Effector memory CD8-positive, alpha-beta T cell (primary cell): ENCODE measurements at regions not wholly inside any gene's neighbourhood (a gene's known extent, or its start where the extent isn't known, plus 50 kb on each side); places are given as distances from the start of the nearest gene placed in this dataset.
"Not testable (repeated sequence)": the region's sequence is repeated elsewhere in the genome, so short reads cannot be mapped to it uniquely, and the experiment has no call there.

Experiments used
- ATAC-seq: fragments of 150-1000 bp; cut with Tn5 transposase; replicated peaks from 2 replicates; pipeline ENCODE4 v1.10.0; 2021; ENCODE audit warnings: mild to moderate bottlenecking, moderate library complexity
- DNase-seq, 3 experiments: peaks; one replicate each; pipeline ENCODE4 v3.0.0; 2021
- H3K27ac Mint-ChIP-seq, 2 donors: one replicate each; pipeline ENCODE4 v1.8.0; 2022; ENCODE audit warnings: mild to moderate bottlenecking in 2 of 2, mixed read lengths in 2 of 2, moderate library complexity in 2 of 2
- H3K27me3 Mint-ChIP-seq, 2 donors: one replicate each; pipeline ENCODE4 v1.8.0; 2022; ENCODE audit warnings: mixed read lengths in 2 of 2
- H3K36me3 Mint-ChIP-seq: one replicate; pipeline ENCODE4 v1.8.0; 2022; ENCODE audit warnings: mild to moderate bottlenecking, moderate library complexity, mixed read lengths; ENCODE audit not compliant: insufficient read depth
- H3K4me1 Mint-ChIP-seq, 2 donors: one replicate each; pipeline ENCODE4 v1.8.0; 2022; ENCODE audit warnings: low read depth in 2 of 2, mixed read lengths in 2 of 2
- H3K4me3 Mint-ChIP-seq, 2 donors: one replicate each; pipeline ENCODE4 v1.8.0; 2022; ENCODE audit warnings: mild to moderate bottlenecking in 2 of 2, mixed read lengths in 2 of 2, moderate library complexity in 2 of 2
- H3K9me3 Mint-ChIP-seq, 2 donors: one replicate each; pipeline ENCODE4 v1.8.0; 2022; ENCODE audit warnings: mixed read lengths in 2 of 2

GRCh38 chrX:14308976-14309375 lies 220.4 kb upstream of the GLRA2 start:
- not testable (repeated sequence) for H3K27ac Mint-ChIP-seq, ATAC-seq, H3K36me3 Mint-ChIP-seq, DNase-seq, H3K27me3 Mint-ChIP-seq, H3K9me3 Mint-ChIP-seq, H3K4me1 Mint-ChIP-seq, H3K4me3 Mint-ChIP-seq

GRCh38 chrX:14303891-14304290 lies 225.4 kb upstream of the GLRA2 start:
- no peak overlapping the region for H3K27ac Mint-ChIP-seq
- ATAC-seq (no peak), DNase-seq (no peak)
- peaks cover 0 to 1% of the 10 kb centered on the region in 2 donors for H3K9me3 Mint-ChIP-seq
- H3K27me3 Mint-ChIP-seq: no peaks in the 10 kb centered on the region
- H3K36me3 Mint-ChIP-seq: no peaks in the 10 kb centered on the region
- H3K4me1 Mint-ChIP-seq: no peaks in the 10 kb centered on the region
- H3K4me3 Mint-ChIP-seq: no peak overlapping the region

- not testable (repeated sequence) for H3K36me3 Mint-ChIP-seq, H3K4me3 Mint-ChIP-seq, H3K27me3 Mint-ChIP-seq, H3K27ac Mint-ChIP-seq, H3K4me1 Mint-ChIP-seq, H3K9me3 Mint-ChIP-seq, ATAC-seq, DNase-seq
These were observed 226.8 kb upstream of the GLRA2 start for GRCh38 chrX:14302561-14302960.

GRCh38 chrX:14300376-14300775 lies 229.0 kb upstream of the GLRA2 start:
- no peaks in the 10 kb centered on the region for H3K36me3 Mint-ChIP-seq
- no peaks in the 10 kb centered on the region for H3K4me1 Mint-ChIP-seq
- no peaks in the 10 kb centered on the region for H3K9me3 Mint-ChIP-seq
- H3K27ac Mint-ChIP-seq: no peak overlapping the region
- no peak for DNase-seq
- H3K27me3 Mint-ChIP-seq: no peaks in the 10 kb centered on the region
- ATAC-seq: no peak
- H3K4me3 Mint-ChIP-seq: no peak overlapping the region

- no peaks in the 10 kb centered on the region for H3K27me3 Mint-ChIP-seq
- H3K4me1 Mint-ChIP-seq: no peaks in the 10 kb centered on the region
- ATAC-seq (no peak), DNase-seq (no peak)
- no peaks in the 10 kb centered on the region for H3K36me3 Mint-ChIP-seq
- no peak overlapping the region for H3K4me3 Mint-ChIP-seq
- no peak overlapping the region for H3K27ac Mint-ChIP-seq
- peaks cover 2 to 7% of the 10 kb centered on the region in 2 donors for H3K9me3 Mint-ChIP-seq
These were observed 233.9 kb upstream of the GLRA2 start for GRCh38 chrX:14295426-14295825.

GRCh38 chrX:14291666-14292500 lies 237.5 kb upstream of the GLRA2 start:
- DNase-seq (no peak), ATAC-seq (no peak)
- Mint-ChIP-seq H3K4me1 (no peaks in the 10 kb centered on the region), H3K4me3 (no peak overlapping the region), H3K9me3 (peaks cover 2 to 7% of the 10 kb centered on the region in 2 donors), H3K36me3 (no peaks in the 10 kb centered on the region), H3K27ac (no peak overlapping the region), H3K27me3 (no peaks in the 10 kb centered on the region)

DNA sequence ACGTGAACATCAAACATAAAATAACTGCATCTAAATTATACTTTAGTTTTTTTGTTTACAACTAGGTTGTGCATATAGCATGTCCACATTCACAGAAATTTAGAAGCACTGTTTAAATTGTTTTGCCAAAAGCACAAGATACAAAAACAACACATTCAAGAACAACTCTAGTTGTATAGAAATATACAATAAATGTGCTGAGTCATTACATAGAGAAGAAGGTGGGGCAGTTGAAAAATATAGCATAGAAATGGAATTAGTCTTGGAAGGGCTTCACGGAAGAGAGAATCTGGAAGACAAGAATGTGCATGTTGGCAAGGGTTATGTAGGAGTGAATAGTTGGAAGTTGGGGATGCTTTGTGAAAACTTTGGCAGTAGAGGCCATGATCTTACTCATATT lies 239.0 kb upstream of the GLRA2 start:
- ATAC-seq: no peak
- Mint-ChIP-seq H3K27me3 (no peaks in the 10 kb centered on the region), H3K4me1 (no peaks in the 10 kb centered on the region), H3K9me3 (peaks cover 4 to 7% of the 10 kb centered on the region in 2 donors), H3K27ac (no peak overlapping the region), H3K36me3 (no peaks in the 10 kb centered on the region), H3K4me3 (no peak overlapping the region)
- no peak for DNase-seq

GRCh38 chrX:14274691-14275090 lies 245.0 kb upstream of the GEMIN8 start:
- Mint-ChIP-seq H3K27me3 (no peaks in the 10 kb centered on the region), H3K4me1 (no peaks in the 10 kb centered on the region), H3K36me3 (no peaks in the 10 kb centered on the region), H3K9me3 (peaks cover 0 to 6% of the 10 kb centered on the region in 2 donors), H3K4me3 (no peak overlapping the region), H3K27ac (no peak overlapping the region)
- no peak for DNase-seq
- no peak for ATAC-seq

GRCh38 chrX:14267216-14267615 lies 237.5 kb upstream of the GEMIN8 start:
- peaks cover 0 to 2% of the 10 kb centered on the region in 2 donors for H3K9me3 Mint-ChIP-seq
- ATAC-seq: no peak

GRCh38 chrX:14266705-14267104 lies 237.0 kb upstream of the GEMIN8 start:
- DNase-seq: no peak
- Mint-ChIP-seq H3K36me3 (no peaks in the 10 kb centered on the region), H3K27me3 (no peaks in the 10 kb centered on the region), H3K27ac (no peak overlapping the region), H3K9me3 (peaks cover 0 to 2% of the 10 kb centered on the region in 2 donors), H3K4me3 (no peak overlapping the region), H3K4me1 (no peaks in the 10 kb centered on the region)
- no peak for ATAC-seq

More at GRCh38 chrX:14267216-14267615, 237.5 kb upstream of the GEMIN8 start:
- Mint-ChIP-seq H3K4me1 (no peaks in the 10 kb centered on the region), H3K27me3 (no peaks in the 10 kb centered on the region), H3K36me3 (no peaks in the 10 kb centered on the region), H3K4me3 (no peak overlapping the region), H3K27ac (no peak overlapping the region)
- DNase-seq: no peak

DNA sequence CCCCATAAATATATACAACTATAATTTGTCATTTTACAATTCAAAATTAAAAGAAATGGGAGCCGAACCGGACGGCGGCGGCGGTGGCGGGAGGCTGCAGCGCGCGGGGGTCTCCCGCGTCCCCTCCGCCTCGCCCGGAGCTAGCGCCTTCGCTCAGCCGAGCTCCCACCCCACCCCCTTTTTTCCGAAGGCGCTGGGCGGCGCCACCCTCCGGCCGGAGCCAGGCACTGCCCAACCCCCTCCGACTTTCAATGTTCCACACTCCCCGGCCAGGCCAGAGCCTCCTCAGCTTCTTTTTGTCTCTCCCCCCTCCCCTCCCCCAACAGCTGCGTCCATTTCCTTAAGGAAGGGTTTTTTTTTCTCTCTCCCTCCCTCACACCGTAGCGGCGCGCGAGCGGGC lies 214.1 kb upstream of the GEMIN8 start:
- Mint-ChIP-seq H3K9me3 (peaks cover 0 to 4% of the 10 kb centered on the region in 2 donors), H3K27me3 (no peaks in the 10 kb centered on the region), H3K27ac (no peak overlapping the region), H3K36me3 (no peaks in the 10 kb centered on the region), H3K4me1 (no peaks in the 10 kb centered on the region), H3K4me3 (no peak overlapping the region)
- no peak for DNase-seq
- ATAC-seq: no peak

GRCh38 chrX:14235004-14235403 lies 205.3 kb upstream of the GEMIN8 start:
- Mint-ChIP-seq H3K36me3 (no peaks in the 10 kb centered on the region), H3K27ac (no peak overlapping the region), H3K4me1 (no peaks in the 10 kb centered on the region), H3K9me3 (peaks cover 0 to 2% of the 10 kb centered on the region in 2 donors), H3K4me3 (no peak overlapping the region), H3K27me3 (no peaks in the 10 kb centered on the region)
- no peak for DNase-seq
- ATAC-seq: no peak

DNA sequence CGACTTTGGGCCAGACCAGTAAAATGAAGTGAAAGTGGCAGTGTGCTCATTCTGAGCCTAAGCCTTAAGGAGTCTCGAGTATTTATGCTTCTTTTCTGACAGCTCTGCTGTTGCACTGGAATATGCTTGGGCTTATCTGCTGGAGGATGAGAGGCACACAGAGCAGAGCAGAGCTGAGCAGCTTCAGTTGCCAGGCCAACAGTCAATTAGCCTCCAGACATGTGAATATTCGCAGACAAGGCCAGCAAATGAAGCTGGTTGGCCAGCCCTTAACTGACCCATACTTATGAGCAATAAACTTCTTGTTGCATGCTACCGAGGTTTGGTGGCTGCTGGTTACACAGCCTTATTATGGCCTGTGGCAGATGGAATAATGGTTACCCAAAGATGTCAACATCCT lies 203.0 kb upstream of the GEMIN8 start:
- Mint-ChIP-seq H3K36me3 (no peaks in the 10 kb centered on the region), H3K9me3 (peaks cover 0 to 2% of the 10 kb centered on the region in 2 donors), H3K27me3 (no peaks in the 10 kb centered on the region), H3K4me3 (no peak overlapping the region), H3K4me1 (no peaks in the 10 kb centered on the region), H3K27ac (no peak overlapping the region)
- DNase-seq (no peak), ATAC-seq (no peak)

DNA sequence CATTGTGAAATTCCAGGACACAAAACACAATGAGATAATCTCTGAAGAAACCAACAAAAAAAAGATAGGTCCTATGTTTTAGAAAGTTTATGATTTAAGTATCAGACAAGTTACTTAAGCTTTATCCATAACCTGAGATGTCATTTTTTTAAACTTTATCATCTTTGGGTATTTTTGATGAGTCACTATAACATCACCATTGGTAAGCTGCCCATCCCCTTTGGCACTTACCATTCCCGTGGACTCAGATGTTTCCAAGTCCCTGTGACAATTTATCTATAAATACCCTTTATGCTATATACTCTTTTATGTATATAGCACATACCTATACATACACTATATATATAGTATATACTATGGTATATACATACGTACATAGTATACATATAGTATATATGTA lies 198.9 kb upstream of the GEMIN8 start:
- H3K4me1 Mint-ChIP-seq: no peaks in the 10 kb centered on the region
- ATAC-seq: no peak
- H3K9me3 Mint-ChIP-seq: peaks cover 0 to 2% of the 10 kb centered on the region in 2 donors
- H3K36me3 Mint-ChIP-seq: no peaks in the 10 kb centered on the region
- H3K4me3 Mint-ChIP-seq: no peak overlapping the region
- H3K27ac Mint-ChIP-seq: no peak overlapping the region
- no peaks in the 10 kb centered on the region for H3K27me3 Mint-ChIP-seq
- DNase-seq: no peak
